ENCODE measurements at regions not wholly inside any gene's neighbourhood (a gene's known extent, or its start where the extent isn't known, plus 50 kb on each side); places are given as distances from the start of the nearest gene placed in this dataset.

- intact Hi-C loops (cut with micrococcal nuclease; ENCODE audit: unreplicated experiment) (no loop called here), in situ Hi-C loops (cut with HindIII; ENCODE audit: low pct_unique_long_range_greater_than_20kb, low sequenced_read_pairs) (no loop called here)
- no peak for ATAC-seq
- Histone ChIP-seq H3K27ac (ENCODE audit: low read length) (no peak overlapping the region), H3K4me3 (ENCODE audit: low read depth in 2 of 2, low read length in 2 of 2) (no peak overlapping the region), H3K36me3 (ENCODE audit: control insufficient read depth, insufficient read depth, low read length) (no peaks in the 10 kb centered on the region), H3K9me3 (ENCODE audit: control insufficient read depth, insufficient read depth, low read depth, low read length) (no peaks in the 10 kb centered on the region), H3K4me1 (ENCODE audit: control insufficient read depth, insufficient read depth, low read length) (no peaks in the 10 kb centered on the region), H3K27me3 (ENCODE audit: control insufficient read depth, insufficient read depth, low read length) (no peaks in the 10 kb centered on the region; the same call in 1 of the 2 replicates)
- CTCF ChIA-PET, result no interaction called here
- POLR2A ChIA-PET, result no interaction called here
- no peak for DNase-seq (ENCODE audit: low read depth, low spot score)
- TF ChIP-seq POLR2AphosphoS5 (IDR thresholded peaks at IDR 0.05; ENCODE audit: low read depth, low read length) (no peak), CTCF (IDR thresholded peaks at IDR 0.05) (no peak), REST (IDR thresholded peaks at IDR 0.05; ENCODE audit: insufficient read depth in 1 of 2, low read depth in 2 of 2, low read length in 1 of 2) (no peak), TCF7L2 (IDR thresholded peaks at IDR 0.05; ENCODE audit: low read depth, low read length) (no peak), SIN3A (IDR thresholded peaks at IDR 0.05; ENCODE audit: borderline replicate concordance, insufficient read depth, low read depth, low read length) (no peak)
- no TSS peak for BruUV-seq (replicated peaks)
These were observed 129.8 kb downstream of the BAMBI start for GRCh38 chr10:28806951-28807759.

- no TSS peak for BruUV-seq (replicated peaks)
- H3K4me1 ChIP-seq (ENCODE audit: control insufficient read depth, insufficient read depth, low read length), result no peaks in the 10 kb centered on the region
- POLR2A ChIA-PET, result no interaction called here
- H3K36me3 ChIP-seq (ENCODE audit: control insufficient read depth, insufficient read depth, low read length), result no peaks in the 10 kb centered on the region
- DNase-seq (ENCODE audit: low read depth, low spot score) (no peak), ATAC-seq (no peak)
- no peak overlapping the region for H3K27ac ChIP-seq (ENCODE audit: low read length)
- H3K9me3 ChIP-seq (ENCODE audit: control insufficient read depth, insufficient read depth, low read depth, low read length), result no peaks in the 10 kb centered on the region
- H3K4me3 ChIP-seq (ENCODE audit: low read depth in 2 of 2, low read length in 2 of 2), result no peak overlapping the region
- CTCF ChIA-PET, result no interaction called here
- in situ Hi-C loops (cut with HindIII; ENCODE audit: low pct_unique_long_range_greater_than_20kb, low sequenced_read_pairs) (no loop called here), intact Hi-C loops (cut with micrococcal nuclease; ENCODE audit: unreplicated experiment) (no loop called here)
- no peaks in the 10 kb centered on the region; the same call in 1 of the 2 replicates for H3K27me3 ChIP-seq (ENCODE audit: control insufficient read depth, insufficient read depth, low read length)
- no peak for TF ChIP-seq TCF7L2 (IDR thresholded peaks at IDR 0.05; ENCODE audit: low read depth, low read length)
- TF ChIP-seq REST (IDR thresholded peaks at IDR 0.05; ENCODE audit: insufficient read depth in 1 of 2, low read depth in 2 of 2, low read length in 1 of 2), result no peak
- no peak for TF ChIP-seq CTCF (IDR thresholded peaks at IDR 0.05)
- TF ChIP-seq POLR2AphosphoS5 (IDR thresholded peaks at IDR 0.05; ENCODE audit: low read depth, low read length), result no peak
- TF ChIP-seq SIN3A (IDR thresholded peaks at IDR 0.05; ENCODE audit: borderline replicate concordance, insufficient read depth, low read depth, low read length), result no peak
These were observed 130.7 kb downstream of the BAMBI start for GRCh38 chr10:28807760-28808613.

Data from Panc1 (cell line).